Ovary (tissue), 7 donors: ENCODE measurements at regions not wholly inside any gene's neighbourhood (a gene's known extent, or its start where the extent isn't known, plus 50 kb on each side); places are given as distances from the start of the nearest gene placed in this dataset.

Experiments
- DNase-seq, 5 donors: peaks; one replicate each; pipeline ENCODE4 v3.0.0-alpha.2; 2019 to 2020
- H3K27ac ChIP-seq, 2 donors: fragments of 200-600 bp; one replicate each; pipeline versions ENCODE4 v1.5.1 to v1.8.0; 2019 to 2022
- H3K27me3 ChIP-seq: fragments of 200-600 bp; one replicate; pipeline ENCODE4 v1.8.0; 2022
- H3K36me3 ChIP-seq: fragments of 200-600 bp; sonication (generic); one replicate; pipeline ENCODE4 v1.5.1; 2019
- H3K4me1 ChIP-seq: one replicate; pipeline ENCODE4 v1.8.1; 2013; ENCODE audit warnings: mild to moderate bottlenecking, moderate library complexity; ENCODE audit not compliant: insufficient read depth
- H3K4me3 ChIP-seq: fragments of 200-600 bp; sonication (generic); one replicate; pipeline ENCODE4 v1.5.1; 2017
- H3K9me3 ChIP-seq, 2 donors: fragments of 200-600 bp in 1 of 2; sonication (generic) in 1 of 2; one replicate each; pipeline versions ENCODE4 v1.5.1 to v1.8.1; 2013 to 2019; ENCODE audit warnings: mild to moderate bottlenecking in 1 of 2, moderate library complexity in 1 of 2
- CTCF ChIP-seq, 3 donors: fragments of 450-650 bp in 2 of 3; fragments of 200-600 bp in 1 of 3; IDR thresholded peaks; one replicate each; pipeline versions ENCODE4 v1.5.1 to v1.8.0; 2016 to 2022; ENCODE audit warnings: antibody characterized with exemption in 3 of 3, mild to moderate bottlenecking in 1 of 3
- EP300 ChIP-seq: sonication (generic); formaldehyde crosslinking; IDR thresholded peaks from one replicate; pipeline ENCODE4 v1.6.1; 2017; ENCODE audit warnings: antibody characterized with exemption
- POLR2A ChIP-seq: fragments of 450-650 bp; IDR thresholded peaks from one replicate; pipeline ENCODE4 v1.6.1; 2017; ENCODE audit warnings: antibody characterized with exemption, mild to moderate bottlenecking, moderate library complexity
- WGBS, 3 donors: extraction: QIAGEN DNeasy Blood & Tissue Kit in 1 of 3; methylation state at CpG; one replicate each; pipeline versions ENCODE4 v1.1.5 to v1.1.7; 2013 to 2017; 5-methylcytosine and 5-hydroxymethylcytosine counted together
- intact Hi-C, 4 donors: fragments of 100-400 bp; cut with DNase I; formaldehyde crosslinking; loops; one replicate each; pipeline versions ENCODE4 v1.11.0 to v1.15.1; 2022 to 2023
- donor health status: DM: no; HTN: no; CAD: no; lungs with moderate emphysema.
- donor health status: DM: no; HTN: no; CAD: no.
- donor health status: Bipolar disorder and iron deficiency.
- donor health status: DM: no; HTN: no; CAD: no.
- donor health status: DM: yes; HTN: yes; CAD: no.

GRCh38 chr5:85814596-85814995 lies 803.1 kb upstream of the COX7C start:
- H3K36me3 ChIP-seq: no peaks in the 10 kb centered on the region
- TF ChIP-seq POLR2A (no peak), EP300 (no peak), CTCF (IDR thresholded peaks at IDR 0.05) (no peak)
- H3K4me3 ChIP-seq: no peak overlapping the region
- intact Hi-C loops: no loop called here
- peaks cover 2% of the 10 kb centered on the region for H3K4me1 ChIP-seq
- H3K9me3 ChIP-seq: no peaks in the 10 kb centered on the region
- no peaks in the 10 kb centered on the region for H3K27me3 ChIP-seq
- no peak overlapping the region for H3K27ac ChIP-seq
- no peak for DNase-seq

GRCh38 chr5:85823462-85824426 lies 794.0 kb upstream of the COX7C start:
- H3K27ac ChIP-seq: no peak overlapping the region
- H3K4me3 ChIP-seq: no peak overlapping the region
- intact Hi-C loops: no loop called here
- TF ChIP-seq CTCF (IDR thresholded peaks at IDR 0.05) (no peak), EP300 (no peak), POLR2A (no peak)
- no peaks in the 10 kb centered on the region for H3K9me3 ChIP-seq
- no peaks in the 10 kb centered on the region for H3K4me1 ChIP-seq
- H3K27me3 ChIP-seq: no peaks in the 10 kb centered on the region
- no peaks in the 10 kb centered on the region for H3K36me3 ChIP-seq
- no peak for DNase-seq
- WGBS, 3 donors: 48 to 57% (median 48%) methylated on average over 6 of the region's 6 CpGs

- Histone ChIP-seq H3K27me3 (no peaks in the 10 kb centered on the region), H3K4me3 (no peak overlapping the region), H3K4me1 (no peaks in the 10 kb centered on the region), H3K9me3 (no peaks in the 10 kb centered on the region), H3K27ac (no peak overlapping the region), H3K36me3 (no peaks in the 10 kb centered on the region)
- WGBS, 3 donors: 82 to 85% (median 83%) methylated on average over 5 of the region's 5 CpGs
- intact Hi-C loops: no loop called here
- TF ChIP-seq CTCF (IDR thresholded peaks at IDR 0.05) (no peak), EP300 (no peak), POLR2A (no peak)
- DNase-seq: no peak
These were observed 779.0 kb upstream of the COX7C start for GRCh38 chr5:85838781-85839180.

- Histone ChIP-seq H3K4me3 (no peak overlapping the region), H3K4me1 (no peaks in the 10 kb centered on the region), H3K9me3 (no peaks in the 10 kb centered on the region), H3K36me3 (no peaks in the 10 kb centered on the region), H3K27ac (no peak overlapping the region), H3K27me3 (no peaks in the 10 kb centered on the region)
- DNase-seq: no peak
- TF ChIP-seq CTCF (IDR thresholded peaks at IDR 0.05) (no peak), POLR2A (no peak), EP300 (no peak)
- intact Hi-C loops: no loop called here
- 77 to 82% (median 80%) methylated on average over 2 of the region's 2 CpGs for WGBS, 3 donors
These were observed 776.1 kb upstream of the COX7C start for GRCh38 chr5:85841653-85842052.
